OCI-LY7 (cell line): ENCODE measurements at regions not wholly inside any gene's neighbourhood (a gene's known extent, or its start where the extent isn't known, plus 50 kb on each side); places are given as distances from the start of the nearest gene placed in this dataset.

Source experiments
- EZH2phosphoT487 ChIP-seq: fragments of 200-600 bp; sonication (generic); IDR thresholded peaks from 2 replicates; pipeline ENCODE4 v1.6.1; 2018; ENCODE audit warnings: low read depth, borderline replicate concordance, mild to moderate bottlenecking, mixed run types, antibody characterized with exemption, low read length, moderate library complexity, mixed read lengths
- TF ChIP-seq, protein P1 (sequence below): fragments of 200-600 bp; sonication (generic); conservative IDR thresholded peaks from 2 replicates; pipeline ENCODE4 v1.5.1; 2014; ENCODE audit warnings: mild to moderate bottlenecking, antibody characterized with exemption, low read length, moderate library complexity, mixed read lengths

DNA sequence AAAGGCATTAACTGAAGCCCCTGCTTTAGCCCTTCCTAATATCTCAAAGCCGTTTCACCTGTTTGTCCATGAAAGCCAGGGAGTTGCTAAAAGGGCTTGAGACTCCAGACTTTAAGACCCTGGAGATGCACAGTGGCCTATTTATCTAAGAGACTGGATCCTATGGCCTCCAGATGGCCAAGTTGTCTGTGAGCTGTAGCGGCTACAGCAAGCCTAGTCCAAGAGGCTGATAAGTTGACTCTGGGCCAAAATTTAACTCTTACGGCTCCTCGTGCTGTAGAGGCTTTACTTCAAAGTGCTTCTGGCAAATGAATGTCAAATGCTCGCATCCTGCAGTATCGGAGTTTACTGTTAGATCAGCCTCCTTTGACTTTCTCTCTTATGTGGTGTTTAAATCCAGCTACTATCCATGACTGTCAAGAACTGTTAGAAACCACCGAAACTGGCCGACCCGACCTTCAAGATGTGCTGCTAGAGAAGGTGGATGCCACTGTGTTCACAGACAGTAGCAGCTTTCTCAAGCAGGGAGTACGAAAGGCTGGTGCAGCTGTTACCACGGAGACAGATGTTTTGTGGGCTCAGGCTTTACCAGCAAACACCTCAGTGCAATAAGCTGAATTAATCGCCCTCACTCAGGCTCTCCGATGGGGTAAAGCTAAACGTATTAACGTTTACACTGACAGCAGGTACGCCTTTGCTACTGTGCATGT lies 336.7 kb upstream of the CNTNAP5 start:
- TF ChIP-seq EZH2phosphoT487: no peak
- TF ChIP-seq, protein P1, sequence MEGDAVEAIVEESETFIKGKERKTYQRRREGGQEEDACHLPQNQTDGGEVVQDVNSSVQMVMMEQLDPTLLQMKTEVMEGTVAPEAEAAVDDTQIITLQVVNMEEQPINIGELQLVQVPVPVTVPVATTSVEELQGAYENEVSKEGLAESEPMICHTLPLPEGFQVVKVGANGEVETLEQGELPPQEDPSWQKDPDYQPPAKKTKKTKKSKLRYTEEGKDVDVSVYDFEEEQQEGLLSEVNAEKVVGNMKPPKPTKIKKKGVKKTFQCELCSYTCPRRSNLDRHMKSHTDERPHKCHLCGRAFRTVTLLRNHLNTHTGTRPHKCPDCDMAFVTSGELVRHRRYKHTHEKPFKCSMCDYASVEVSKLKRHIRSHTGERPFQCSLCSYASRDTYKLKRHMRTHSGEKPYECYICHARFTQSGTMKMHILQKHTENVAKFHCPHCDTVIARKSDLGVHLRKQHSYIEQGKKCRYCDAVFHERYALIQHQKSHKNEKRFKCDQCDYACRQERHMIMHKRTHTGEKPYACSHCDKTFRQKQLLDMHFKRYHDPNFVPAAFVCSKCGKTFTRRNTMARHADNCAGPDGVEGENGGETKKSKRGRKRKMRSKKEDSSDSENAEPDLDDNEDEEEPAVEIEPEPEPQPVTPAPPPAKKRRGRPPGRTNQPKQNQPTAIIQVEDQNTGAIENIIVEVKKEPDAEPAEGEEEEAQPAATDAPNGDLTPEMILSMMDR: no peak
